Type B pancreatic cell (in vitro differentiated cells): ENCODE measurements at regions not wholly inside any gene's neighbourhood (a gene's known extent, or its start where the extent isn't known, plus 50 kb on each side); places are given as distances from the start of the nearest gene placed in this dataset.

ENCODE experiments used
- DNase-seq: peaks from one replicate; pipeline ENCODE4 v3.0.0; 2021; ENCODE audit warnings: mixed read lengths; ENCODE audit not compliant: unreplicated experiment; ENCODE audit errors: extremely low spot score
- H3K27ac Mint-ChIP-seq: 2 replicates; pipeline ENCODE4 v1.8.0; 2021; ENCODE audit warnings: mild to moderate bottlenecking, mixed read lengths
- H3K27me3 Mint-ChIP-seq: 2 replicates; pipeline ENCODE4 v1.8.0; 2021; ENCODE audit warnings: mixed read lengths
- H3K36me3 Mint-ChIP-seq: 2 replicates; pipeline ENCODE4 v1.8.0; 2021; ENCODE audit warnings: mixed read lengths
- H3K4me1 Mint-ChIP-seq: one replicate; pipeline ENCODE4 v1.8.0; 2021; ENCODE audit warnings: mixed read lengths; ENCODE audit not compliant: unreplicated experiment
- H3K4me3 Mint-ChIP-seq: 2 replicates; pipeline ENCODE4 v1.8.0; 2021; ENCODE audit warnings: mild to moderate bottlenecking, mixed read lengths
- H3K9me3 Mint-ChIP-seq: 2 replicates; pipeline ENCODE4 v1.8.0; 2021; ENCODE audit warnings: mixed read lengths
- CTCF ChIP-seq: fragments of 200-600 bp; sonication (generic); conservative IDR thresholded peaks from 2 replicates; pipeline ENCODE4 v1.5.0; 2021; ENCODE audit warnings: antibody characterized with exemption, mild to moderate bottlenecking

- peaks cover 3% of the 10 kb centered on the region for H3K36me3 Mint-ChIP-seq
- peak overlapping the region; percentile 11 for H3K4me3 Mint-ChIP-seq
- H3K27ac Mint-ChIP-seq: peak overlapping the region; percentile 74
- no peak for DNase-seq
- peaks cover 4% of the 10 kb centered on the region for H3K9me3 Mint-ChIP-seq
- H3K27me3 Mint-ChIP-seq: no peaks in the 10 kb centered on the region
- TF ChIP-seq CTCF: no peak
- H3K4me1 Mint-ChIP-seq: no peaks in the 10 kb centered on the region
Measured at GRCh38 chr4:24274381-24274941, 309.9 kb downstream of the DHX15 start.

GRCh38 chr4:24273136-24273535 lies 311.2 kb downstream of the DHX15 start:
- Mint-ChIP-seq H3K4me1 (no peaks in the 10 kb centered on the region), H3K4me3 (peak overlapping the region; percentile 48), H3K9me3 (peaks cover 4% of the 10 kb centered on the region), H3K27me3 (no peaks in the 10 kb centered on the region), H3K27ac (peak overlapping the region; percentile 97), H3K36me3 (peaks cover 3% of the 10 kb centered on the region)
- TF ChIP-seq CTCF: no peak
- no peak for DNase-seq

GRCh38 chr4:24266951-24267722 lies 317.2 kb downstream of the DHX15 start:
- TF ChIP-seq CTCF: no peak
- Mint-ChIP-seq H3K36me3 (peaks cover 3% of the 10 kb centered on the region), H3K4me1 (peaks cover 17% of the 10 kb centered on the region), H3K9me3 (peaks cover 7% of the 10 kb centered on the region), H3K4me3 (peak overlapping the region; percentile 59), H3K27me3 (no peaks in the 10 kb centered on the region), H3K27ac (peak overlapping the region; percentile 91)
- no peak for DNase-seq

GRCh38 chr4:24265989-24266388 lies 318.4 kb downstream of the DHX15 start:
- H3K4me1 Mint-ChIP-seq: peaks cover 29% of the 10 kb centered on the region
- H3K27me3 Mint-ChIP-seq: no peaks in the 10 kb centered on the region
- no peak for DNase-seq
- no peak for TF ChIP-seq CTCF
- H3K36me3 Mint-ChIP-seq: no peaks in the 10 kb centered on the region
- H3K9me3 Mint-ChIP-seq: peaks cover 7% of the 10 kb centered on the region
- H3K27ac Mint-ChIP-seq: peak overlapping the region; percentile 91
- no peak overlapping the region for H3K4me3 Mint-ChIP-seq

- Mint-ChIP-seq H3K9me3 (peaks cover 7% of the 10 kb centered on the region), H3K4me1 (peaks cover 32% of the 10 kb centered on the region), H3K36me3 (no peaks in the 10 kb centered on the region), H3K27ac (peak overlapping the region; percentile 91), H3K4me3 (peak overlapping the region; percentile 20), H3K27me3 (no peaks in the 10 kb centered on the region)
- TF ChIP-seq CTCF: no peak
- DNase-seq: no peak
Measured at GRCh38 chr4:24262616-24263015, 321.7 kb downstream of the DHX15 start.
